ENCODE measurements at regions not wholly inside any gene's neighbourhood (a gene's known extent, or its start where the extent isn't known, plus 50 kb on each side); places are given as distances from the start of the nearest gene placed in this dataset.

- TF ChIP-seq CREB1 (IDR thresholded peaks at IDR 0.05) (no peak), CHD7 (IDR thresholded peaks at IDR 0.05; ENCODE audit: insufficient replicate concordance, low read length) (no peak), BCL11A (IDR thresholded peaks at IDR 0.05; ENCODE audit: low read depth in 2 of 2, low read length in 2 of 2) (no peak), SP4 (IDR thresholded peaks at IDR 0.05; ENCODE audit: low read length) (no peak), ASH2L (IDR thresholded peaks at IDR 0.05; ENCODE audit: low read length) (no peak)
Measured at GRCh38 chr6:143600821-143601220, 76.9 kb upstream of the PHACTR2 start (continued).

Measured in H1 (cell line).